PC-9 (cell line): ENCODE measurements at regions not wholly inside any gene's neighbourhood (a gene's known extent, or its start where the extent isn't known, plus 50 kb on each side); places are given as distances from the start of the nearest gene placed in this dataset.

Experiments used
- BruUV-seq: library from RNA; stranded (reverse); fragments of 400-500 nt; replicated peaks from 2 replicates; lab custom pipeline; 2021; lab: Mats Ljungman, UMichigan
- CTCF ChIA-PET: fragments of 300-600 bp; sonication (Branson Sonifier 250); formaldehyde crosslinking; loops from one replicate; lab custom pipeline; 2022; ENCODE audit warnings: antibody characterized with exemption; lab: Charles Lee
- POLR2A ChIA-PET: fragments of 300-600 bp; sonication (Branson Sonifier 250); formaldehyde crosslinking; loops from one replicate; lab custom pipeline; 2022; ENCODE audit warnings: antibody characterized with exemption; ENCODE audit not compliant: unreplicated experiment; lab: Charles Lee
- DNase-seq, 2 experiments: peaks; one replicate each; pipeline versions ENCODE4 v3.0.0 to v3.0.0-alpha.2; 2015 to 2022; ENCODE audit warnings: mixed read lengths in 1 of 2
- H2AFZ ChIP-seq: fragments of 200-600 bp; sonication (generic); 2 replicates; pipeline ENCODE4 v1.8.1; 2017; ENCODE audit warnings: antibody characterized with exemption
- H3F3A ChIP-seq: fragments of 200-600 bp; sonication (generic); 2 replicates; pipeline ENCODE4 v1.8.1; 2017; ENCODE audit warnings: antibody characterized with exemption, mild to moderate bottlenecking, low read depth; ENCODE audit not compliant: insufficient read depth
- H3K27ac ChIP-seq: fragments of 200-600 bp; sonication (generic); 2 replicates; pipeline ENCODE4 v1.6.1; 2016; ENCODE audit warnings: mixed run types
- H3K27me3 ChIP-seq: fragments of 200-600 bp; sonication (generic); 2 replicates; pipeline ENCODE4 v1.6.1; 2016; ENCODE audit warnings: low read depth, mixed run types; ENCODE audit not compliant: insufficient read depth
- H3K36me3 ChIP-seq: fragments of 200-600 bp; sonication (generic); 2 replicates; pipeline ENCODE4 v1.6.1; 2016; ENCODE audit warnings: low read depth, mixed run types
- H3K4me1 ChIP-seq: fragments of 200-600 bp; sonication (generic); replicated peaks from 2 replicates; pipeline ENCODE4 v1.6.1; 2016; ENCODE audit warnings: mixed run types; ENCODE audit not compliant: insufficient read depth
- H3K4me2 ChIP-seq: fragments of 200-600 bp; sonication (generic); 2 replicates; pipeline ENCODE4 v1.6.1; 2017; ENCODE audit warnings: mixed run types
- H3K4me3 ChIP-seq: fragments of 200-600 bp; sonication (generic); 2 replicates; pipeline ENCODE4 v1.6.1; 2016; ENCODE audit warnings: mixed run types
- H3K79me2 ChIP-seq: fragments of 200-600 bp; sonication (generic); 2 replicates; pipeline ENCODE4 v1.6.1; 2017; ENCODE audit warnings: low read depth, mixed run types
- H3K9me2 ChIP-seq: fragments of 200-600 bp; sonication (generic); 2 replicates; pipeline ENCODE4 v1.8.1; 2017; ENCODE audit warnings: mild to moderate bottlenecking; ENCODE audit not compliant: insufficient read depth
- H3K9me3 ChIP-seq: fragments of 200-600 bp; sonication (generic); 2 replicates; pipeline ENCODE4 v1.8.1; 2016; ENCODE audit warnings: low read depth; ENCODE audit not compliant: insufficient read depth
- H4K20me1 ChIP-seq: fragments of 200-600 bp; sonication (generic); 2 replicates; pipeline ENCODE4 v1.8.1; 2017; ENCODE audit not compliant: insufficient read depth
- CTCF ChIP-seq: fragments of 200-600 bp; sonication (generic); conservative IDR thresholded peaks from 2 replicates; pipeline ENCODE4 v1.6.1; 2017; ENCODE audit warnings: mixed run types, antibody characterized with exemption, mild to moderate bottlenecking, moderate library complexity
- EZH2 ChIP-seq: fragments of 200-600 bp; sonication (generic); IDR thresholded peaks from 2 replicates; pipeline ENCODE4 v1.8.0; 2017; ENCODE audit warnings: antibody characterized with exemption, low read depth
- intact Hi-C: fragments of 100-400 bp; cut with micrococcal nuclease; formaldehyde crosslinking; loops from one replicate; pipeline ENCODE4 v1.10.0; 2022; ENCODE audit not compliant: unreplicated experiment

- intact Hi-C loops = no loop called here
- Histone ChIP-seq H3K27me3 (no peaks in the 10 kb centered on the region), H3K4me1 (no peaks in the 10 kb centered on the region), H3F3A (no peaks in the 10 kb centered on the region), H3K27ac (no peak overlapping the region), H2AFZ (no peak overlapping the region), H4K20me1 (no peaks in the 10 kb centered on the region), H3K4me3 (no peak overlapping the region), H3K4me2 (no peak overlapping the region), H3K9me2 (no peaks in the 10 kb centered on the region), H3K36me3 (no peaks in the 10 kb centered on the region), H3K79me2 (no peaks in the 10 kb centered on the region), H3K9me3 (no peaks in the 10 kb centered on the region)
- TF ChIP-seq CTCF = no peak
- TF ChIP-seq EZH2 = no peak
- CTCF ChIA-PET = interaction anchor here (0.5 kb wide), 1 partner anchor 52 kb away, joined by 11 read pairs; no protein-coding TSS in a partner anchor
- BruUV-seq = no TSS peak
- POLR2A ChIA-PET = no interaction called here
- DNase-seq = no peak
Measured at GRCh38 chr7:85471307-85471706, 284.5 kb upstream of the SEMA3D start.

- H3K4me1 ChIP-seq = no peaks in the 10 kb centered on the region
- no TSS peak for BruUV-seq
- intact Hi-C loops = loop anchor here (5.0 kb wide), 1 partner anchor 282 kb away; the partner anchor contains the start of gene SEMA3D
- H3K27me3 ChIP-seq = no peaks in the 10 kb centered on the region
- no peaks in the 10 kb centered on the region for H3K9me2 ChIP-seq
- H4K20me1 ChIP-seq = no peaks in the 10 kb centered on the region
- ChIA-PET POLR2A (no interaction called here), CTCF (no interaction called here)
- no peaks in the 10 kb centered on the region for H3K36me3 ChIP-seq
- H3K4me3 ChIP-seq = no peak overlapping the region
- no peak overlapping the region for H3K4me2 ChIP-seq
- H3K9me3 ChIP-seq = no peaks in the 10 kb centered on the region
- no peak overlapping the region for H3K27ac ChIP-seq
- TF ChIP-seq EZH2 = no peak
- TF ChIP-seq CTCF = no peak
- no peaks in the 10 kb centered on the region for H3K79me2 ChIP-seq
- no peak for DNase-seq
- H2AFZ ChIP-seq = no peak overlapping the region
- no peaks in the 10 kb centered on the region for H3F3A ChIP-seq
Measured at GRCh38 chr7:85469446-85470010, 282.7 kb upstream of the SEMA3D start.

- H3K27ac ChIP-seq = no peak overlapping the region
- H2AFZ ChIP-seq = 0 out of 2 replicates have a peak overlapping the region, but pooled peaks have one; percentile 28
- intact Hi-C loops = loop anchor here (2.0 kb wide), 1 partner anchor 423 kb away; no protein-coding TSS in a partner anchor
- no peaks in the 10 kb centered on the region for H3K36me3 ChIP-seq
- TF ChIP-seq EZH2 (no peak), CTCF (peak; percentile 47; the same call in 1 of the 2 replicates)
- no peaks in the 10 kb centered on the region for H3K4me1 ChIP-seq
- no peak for DNase-seq
- H3K79me2 ChIP-seq = no peaks in the 10 kb centered on the region
- no peaks in the 10 kb centered on the region for H3K27me3 ChIP-seq
- H3K9me3 ChIP-seq = no peaks in the 10 kb centered on the region
- no peaks in the 10 kb centered on the region for H3K9me2 ChIP-seq
- H3F3A ChIP-seq = no peaks in the 10 kb centered on the region
- no TSS peak for BruUV-seq
- no peak overlapping the region for H3K4me2 ChIP-seq
- CTCF ChIA-PET = interaction anchor here (0.6 kb wide), 1 partner anchor 277 kb away, joined by 4 read pairs; the partner anchor contains the start of gene SEMA3D
- no peaks in the 10 kb centered on the region for H4K20me1 ChIP-seq
- POLR2A ChIA-PET = no interaction called here
- H3K4me3 ChIP-seq = no peak overlapping the region
Measured at GRCh38 chr7:85464042-85464651, 277.3 kb upstream of the SEMA3D start.
